GM19239 (cell line): ENCODE measurements at regions not wholly inside any gene's neighbourhood (a gene's known extent, or its start where the extent isn't known, plus 50 kb on each side); places are given as distances from the start of the nearest gene placed in this dataset.
"Not testable (repeated sequence)": the region's sequence is repeated elsewhere in the genome, so short reads cannot be mapped to it uniquely, and the experiment has no call there.

Experiments
- DNase-seq: peaks from one replicate; pipeline ENCODE4 v3.0.0; 2011; ENCODE audit warnings: low spot score; ENCODE audit not compliant: insufficient read length
- FAIRE-seq: peaks from 2 replicates; lab custom pipeline; 2011; peaks lifted over from hg19 to GRCh38; lab: Jason Lieb, UNC

- no peak for DNase-seq
- FAIRE-seq, result no peak
Measured at GRCh38 chr11:29271616-29272015, 745.2 kb downstream of the KCNA4 start.

GRCh38 chr11:29268733-29269132 lies 748.1 kb downstream of the KCNA4 start:
- FAIRE-seq (no peak), DNase-seq (no peak)

- FAIRE-seq, result no peak
- no peak for DNase-seq
Measured at GRCh38 chr11:29265792-29266191, 751.0 kb downstream of the KCNA4 start.

- FAIRE-seq (no peak), DNase-seq (no peak)
Measured at GRCh38 chr11:29265381-29265780, 751.4 kb downstream of the KCNA4 start.

- no peak for FAIRE-seq
- DNase-seq, result no peak
Measured at GRCh38 chr11:29263971-29264682, 752.7 kb downstream of the KCNA4 start.

- DNase-seq (no peak), FAIRE-seq (no peak)
Measured at GRCh38 chr11:29261831-29262230, 755.0 kb downstream of the KCNA4 start.

- no peak for DNase-seq
- FAIRE-seq, result no peak
Measured at GRCh38 chr11:29260939-29261705, 755.7 kb downstream of the KCNA4 start.

- no peak for FAIRE-seq
- DNase-seq, result no peak
Measured at GRCh38 chr11:29258411-29258810, 758.4 kb downstream of the KCNA4 start.

- DNase-seq (no peak), FAIRE-seq (no peak)
Measured at GRCh38 chr11:29256580-29256979, 760.2 kb downstream of the KCNA4 start.

- no peak for FAIRE-seq
- DNase-seq, result no peak
Measured at GRCh38 chr11:29255401-29255800, 761.4 kb downstream of the KCNA4 start.

GRCh38 chr11:29251738-29252137 lies 765.1 kb downstream of the KCNA4 start:
- no peak for FAIRE-seq

GRCh38 chr11:29249713-29250112 lies 767.1 kb downstream of the KCNA4 start:
- no peak for FAIRE-seq
- DNase-seq, result no peak

More at GRCh38 chr11:29251738-29252137, 765.1 kb downstream of the KCNA4 start:
- DNase-seq, result no peak

- FAIRE-seq (no peak), DNase-seq (no peak)
Measured at GRCh38 chr11:29244355-29244754, 772.5 kb downstream of the KCNA4 start.

GRCh38 chr11:29243616-29244015 lies 773.2 kb downstream of the KCNA4 start:
- FAIRE-seq (no peak), DNase-seq (no peak)

- FAIRE-seq (no peak), DNase-seq (no peak)
Measured at GRCh38 chr11:29231991-29232390, 784.8 kb downstream of the KCNA4 start.

- FAIRE-seq, result no peak
- DNase-seq, result no peak
Measured at GRCh38 chr11:29231586-29231985, 785.2 kb downstream of the KCNA4 start.

GRCh38 chr11:29227811-29228210 lies 789.0 kb downstream of the KCNA4 start:
- no peak for FAIRE-seq
- no peak for DNase-seq

GRCh38 chr11:29224739-29225384 lies 792.0 kb downstream of the KCNA4 start:
- DNase-seq, result no peak
- no peak for FAIRE-seq

GRCh38 chr11:29219531-29219930 lies 797.3 kb downstream of the KCNA4 start:
- not testable (repeated sequence) for DNase-seq, FAIRE-seq

GRCh38 chr11:29217901-29218300 lies 798.9 kb downstream of the KCNA4 start:
- FAIRE-seq, result no peak
- no peak for DNase-seq

- FAIRE-seq (no peak), DNase-seq (no peak)
Measured at GRCh38 chr11:29214833-29215232, 802.0 kb downstream of the KCNA4 start.
